HCT116 (cell line): ENCODE measurements at regions not wholly inside any gene's neighbourhood (a gene's known extent, or its start where the extent isn't known, plus 50 kb on each side); places are given as distances from the start of the nearest gene placed in this dataset.

Experiments used
- ATAC-seq: fragments of 200-7000 bp; cut with Tn5 transposase; 2 replicates; pipeline ENCODE4 v1.9.1; 2020; ENCODE audit warnings: mild to moderate bottlenecking, moderate library complexity
- BruUV-seq: library from RNA; stranded (reverse); fragments of 400-500 nt; replicated peaks from 2 replicates; lab custom pipeline; 2021; lab: Mats Ljungman, UMichigan
- CTCF ChIA-PET: fragments of 300-600 bp; sonication (Branson Sonifier 250); formaldehyde crosslinking; loops from one replicate; lab custom pipeline; 2021; ENCODE audit warnings: antibody characterized with exemption; lab: Charles Lee
- POLR2A ChIA-PET: fragments of 300-600, 350-600 bp; sonication (Branson Sonifier 250); formaldehyde crosslinking; loops from one replicate; lab custom pipeline; 2021; ENCODE audit warnings: antibody characterized with exemption; lab: Charles Lee
- RAD21 ChIA-PET, 2 experiments: fragments of 300-600 bp; sonication (Branson Sonifier 250); formaldehyde crosslinking; loops; one replicate each; lab custom pipeline; 2023; ENCODE audit warnings: low total read pairs in 2 of 2; ENCODE audit not compliant: uncharacterized antibody in 2 of 2, unreplicated experiment in 2 of 2, low non-redundant PET in 1 of 2; lab: Charles Lee
- DNase-seq: peaks from one replicate; pipeline ENCODE4 v3.0.0-alpha.2; 2010; ENCODE audit warnings: low read depth, low spot score
- H2AFZ ChIP-seq: fragments of 200-600 bp; shearing (Covaris generic), sonication (generic); 2 replicates; pipeline ENCODE4 v1.6.1; 2017; ENCODE audit warnings: low read depth, mixed run types, mixed read lengths, antibody characterized with exemption, low read length; ENCODE audit not compliant: poor library complexity, severe bottlenecking
- H3K27ac ChIP-seq: 2 replicates; pipeline ENCODE4 v1.5.1; 2012; ENCODE audit warnings: low read depth, low read length
- H3K27me3 ChIP-seq: fragments of 200-600 bp; sonication (generic); 2 replicates; pipeline ENCODE4 v1.6.1; 2016; ENCODE audit warnings: mixed run types, low read length, mixed read lengths; ENCODE audit not compliant: insufficient read depth
- H3K36me3 ChIP-seq, 2 experiments: fragments of 200-500 bp in 1 of 2; fragments of 200-600 bp in 1 of 2; sonication (Bioruptor generic) in 1 of 2; sonication (generic) in 1 of 2; 2 replicates each; pipeline versions ENCODE4 v1.5.1 to v1.6.1; 2014 to 2016; ENCODE audit warnings: low read length in 2 of 2, inconsistent platforms in 1 of 2, mixed read lengths in 1 of 2, mixed run types in 1 of 2; ENCODE audit not compliant: insufficient read depth in 2 of 2, control insufficient read depth in 1 of 2
- H3K4me1 ChIP-seq, 2 experiments: fragments of 200-600 bp in 1 of 2; sonication (generic) in 1 of 2; 2 replicates each; pipeline versions ENCODE4 v1.5.1 to v1.6.1; 2012 to 2017; ENCODE audit warnings: low read length in 2 of 2, inconsistent platforms in 1 of 2, mild to moderate bottlenecking in 1 of 2, mixed read lengths in 1 of 2, mixed run types in 1 of 2, moderate library complexity in 1 of 2; ENCODE audit not compliant: insufficient read depth in 2 of 2, control insufficient read depth in 1 of 2
- H3K4me2 ChIP-seq: fragments of 200-600 bp; sonication (generic); 2 replicates; pipeline ENCODE4 v1.6.1; 2017; ENCODE audit warnings: mixed run types, low read length, mixed read lengths
- H3K4me3 ChIP-seq, 2 experiments: fragments of 200-600 bp in 1 of 2; sonication (generic) in 1 of 2; replicated peaks in 1 of 2; 2 replicates each; pipeline ENCODE4 v1.5.1; 2011 to 2016; ENCODE audit warnings: low read length in 2 of 2, control low read depth in 1 of 2, low read depth in 1 of 2, mild to moderate bottlenecking in 1 of 2, mixed read lengths in 1 of 2, mixed run types in 1 of 2
- H3K79me2 ChIP-seq: fragments of 200-600 bp; sonication (generic); 2 replicates; pipeline ENCODE4 v1.6.1; 2017; ENCODE audit warnings: mild to moderate bottlenecking, mixed run types, low read length, moderate library complexity, mixed read lengths; ENCODE audit not compliant: insufficient read depth
- H3K9ac ChIP-seq: fragments of 200-600 bp; sonication (generic); 2 replicates; pipeline ENCODE4 v1.6.1; 2016; ENCODE audit warnings: low read length, mixed read lengths
- H3K9me2 ChIP-seq: fragments of 200-600 bp; sonication (generic), shearing (Covaris generic); 2 replicates; pipeline ENCODE4 v1.6.1; 2017; ENCODE audit warnings: mixed run types, mild to moderate bottlenecking, moderate library complexity; ENCODE audit not compliant: insufficient read depth
- H3K9me3 ChIP-seq, 2 experiments: fragments of 200-500 bp in 1 of 2; fragments of 200-600 bp in 1 of 2; sonication (Bioruptor generic) in 1 of 2; sonication (generic) in 1 of 2; 2 replicates each; pipeline ENCODE4 v1.6.1; 2014 to 2017; ENCODE audit warnings: low read length in 2 of 2, mixed read lengths in 2 of 2, inconsistent platforms in 1 of 2, low read depth in 1 of 2, mild to moderate bottlenecking in 1 of 2, mixed run types in 1 of 2, moderate library complexity in 1 of 2; ENCODE audit not compliant: control insufficient read depth in 1 of 2, insufficient read depth in 1 of 2
- H4K20me1 ChIP-seq: fragments of 200-600 bp; sonication (generic), shearing (Covaris generic); 2 replicates; pipeline ENCODE4 v1.6.1; 2017; ENCODE audit warnings: mixed run types, mild to moderate bottlenecking, moderate library complexity; ENCODE audit not compliant: insufficient read depth
- CBX3 ChIP-seq: IDR thresholded peaks from 2 replicates; pipeline ENCODE4 v1.6.1; 2012; ENCODE audit warnings: low read depth
- CEBPB ChIP-seq: IDR thresholded peaks from 2 replicates; pipeline ENCODE4 v1.6.1; 2012; ENCODE audit warnings: low read depth
- EGR1 ChIP-seq: IDR thresholded peaks from 2 replicates; pipeline ENCODE4 v1.6.1; 2012; ENCODE audit warnings: low read depth
- ELF1 ChIP-seq: IDR thresholded peaks from 2 replicates; pipeline ENCODE4 v1.6.1; 2012; ENCODE audit warnings: low read depth, borderline replicate concordance
- EZH2phosphoT487 ChIP-seq: fragments of 200-600 bp; IDR thresholded peaks from 2 replicates; pipeline ENCODE4 v1.6.1; 2018; ENCODE audit warnings: antibody characterized with exemption, borderline replicate concordance
- FOSL1 ChIP-seq: IDR thresholded peaks from 2 replicates; pipeline ENCODE4 v1.6.1; 2012; ENCODE audit warnings: low read depth
- SP1 ChIP-seq: IDR thresholded peaks from 2 replicates; pipeline ENCODE4 v1.6.1; 2012; ENCODE audit warnings: low read depth
- YY1 ChIP-seq: IDR thresholded peaks from 2 replicates; pipeline ENCODE4 v1.6.1; 2011; ENCODE audit warnings: low read length, low read depth, moderate library complexity, mild to moderate bottlenecking; ENCODE audit not compliant: insufficient replicate concordance; ENCODE audit errors: extremely low read depth
- ZFX ChIP-seq: fragments of 450-650 bp; IDR thresholded peaks from 2 replicates; pipeline ENCODE4 v1.6.1; 2017
- intact Hi-C: fragments of 100-400 bp; cut with micrococcal nuclease; formaldehyde crosslinking; loops from 2 replicates; pipeline ENCODE4 v1.10.0; 2022
- TF ChIP-seq, protein P1 (sequence below): IDR thresholded peaks from 2 replicates; pipeline ENCODE4 v1.6.1; 2012; ENCODE audit warnings: low read depth
- TF ChIP-seq, protein P2 (sequence below): IDR thresholded peaks from 2 replicates; pipeline ENCODE4 v1.6.1; 2012
- TF ChIP-seq, protein P3 (sequence below), 3 experiments: fragments of 200-600 bp in 1 of 3; sonication (generic) in 1 of 3; IDR thresholded peaks in 2 of 3; conservative IDR thresholded peaks in 1 of 3; 2 replicates each; pipeline ENCODE4 v1.5.1; 2012 to 2017; ENCODE audit warnings: low read depth in 2 of 3, low read length in 2 of 3, antibody characterized with exemption in 1 of 3, borderline replicate concordance in 1 of 3, control low read depth in 1 of 3, mild to moderate bottlenecking in 1 of 3, mixed read lengths in 1 of 3, mixed run types in 1 of 3, moderate library complexity in 1 of 3; ENCODE audit not compliant: insufficient read depth in 1 of 3

DNA sequence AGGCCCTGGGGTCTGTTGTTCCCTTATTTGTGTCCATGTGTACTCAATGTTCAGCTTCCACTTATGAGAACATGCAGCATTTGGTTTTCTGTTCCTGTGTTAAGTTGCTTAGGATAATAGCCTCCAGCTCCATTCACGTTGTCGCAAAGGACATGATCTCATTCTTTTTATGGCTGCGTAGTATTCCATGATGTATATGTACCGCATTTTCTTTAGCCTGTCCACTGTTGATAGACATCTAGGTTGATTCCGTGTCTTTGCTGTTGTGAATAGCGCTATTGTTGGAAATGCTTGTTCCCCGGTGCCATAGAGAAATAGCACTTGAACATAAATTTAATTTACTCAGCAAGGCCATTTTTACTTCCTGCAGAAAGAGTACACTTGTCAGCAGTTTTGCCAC is 51.3 kb upstream of the EPAS1 start:
- no peak for DNase-seq
- H3K4me1 ChIP-seq, result peaks cover 0 to 5% of the 10 kb centered on the region in 2 experiments; a peak in 1 of 4 replicates
- ChIA-PET POLR2A (no interaction called here), RAD21 (no interaction called here), CTCF (no interaction called here)
- H2AFZ ChIP-seq, result no peak overlapping the region
- TF ChIP-seq, protein P1, sequence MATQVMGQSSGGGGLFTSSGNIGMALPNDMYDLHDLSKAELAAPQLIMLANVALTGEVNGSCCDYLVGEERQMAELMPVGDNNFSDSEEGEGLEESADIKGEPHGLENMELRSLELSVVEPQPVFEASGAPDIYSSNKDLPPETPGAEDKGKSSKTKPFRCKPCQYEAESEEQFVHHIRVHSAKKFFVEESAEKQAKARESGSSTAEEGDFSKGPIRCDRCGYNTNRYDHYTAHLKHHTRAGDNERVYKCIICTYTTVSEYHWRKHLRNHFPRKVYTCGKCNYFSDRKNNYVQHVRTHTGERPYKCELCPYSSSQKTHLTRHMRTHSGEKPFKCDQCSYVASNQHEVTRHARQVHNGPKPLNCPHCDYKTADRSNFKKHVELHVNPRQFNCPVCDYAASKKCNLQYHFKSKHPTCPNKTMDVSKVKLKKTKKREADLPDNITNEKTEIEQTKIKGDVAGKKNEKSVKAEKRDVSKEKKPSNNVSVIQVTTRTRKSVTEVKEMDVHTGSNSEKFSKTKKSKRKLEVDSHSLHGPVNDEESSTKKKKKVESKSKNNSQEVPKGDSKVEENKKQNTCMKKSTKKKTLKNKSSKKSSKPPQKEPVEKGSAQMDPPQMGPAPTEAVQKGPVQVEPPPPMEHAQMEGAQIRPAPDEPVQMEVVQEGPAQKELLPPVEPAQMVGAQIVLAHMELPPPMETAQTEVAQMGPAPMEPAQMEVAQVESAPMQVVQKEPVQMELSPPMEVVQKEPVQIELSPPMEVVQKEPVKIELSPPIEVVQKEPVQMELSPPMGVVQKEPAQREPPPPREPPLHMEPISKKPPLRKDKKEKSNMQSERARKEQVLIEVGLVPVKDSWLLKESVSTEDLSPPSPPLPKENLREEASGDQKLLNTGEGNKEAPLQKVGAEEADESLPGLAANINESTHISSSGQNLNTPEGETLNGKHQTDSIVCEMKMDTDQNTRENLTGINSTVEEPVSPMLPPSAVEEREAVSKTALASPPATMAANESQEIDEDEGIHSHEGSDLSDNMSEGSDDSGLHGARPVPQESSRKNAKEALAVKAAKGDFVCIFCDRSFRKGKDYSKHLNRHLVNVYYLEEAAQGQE, result no peak
- TF ChIP-seq, protein P2, sequence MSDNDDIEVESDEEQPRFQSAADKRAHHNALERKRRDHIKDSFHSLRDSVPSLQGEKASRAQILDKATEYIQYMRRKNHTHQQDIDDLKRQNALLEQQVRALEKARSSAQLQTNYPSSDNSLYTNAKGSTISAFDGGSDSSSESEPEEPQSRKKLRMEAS, result no peak
- TF ChIP-seq YY1 (no peak), ELF1 (no peak), EGR1 (no peak), FOSL1 (no peak), CBX3 (no peak), EZH2phosphoT487 (no peak), SP1 (no peak), CEBPB (no peak), ZFX (no peak)
- TF ChIP-seq, protein P3, sequence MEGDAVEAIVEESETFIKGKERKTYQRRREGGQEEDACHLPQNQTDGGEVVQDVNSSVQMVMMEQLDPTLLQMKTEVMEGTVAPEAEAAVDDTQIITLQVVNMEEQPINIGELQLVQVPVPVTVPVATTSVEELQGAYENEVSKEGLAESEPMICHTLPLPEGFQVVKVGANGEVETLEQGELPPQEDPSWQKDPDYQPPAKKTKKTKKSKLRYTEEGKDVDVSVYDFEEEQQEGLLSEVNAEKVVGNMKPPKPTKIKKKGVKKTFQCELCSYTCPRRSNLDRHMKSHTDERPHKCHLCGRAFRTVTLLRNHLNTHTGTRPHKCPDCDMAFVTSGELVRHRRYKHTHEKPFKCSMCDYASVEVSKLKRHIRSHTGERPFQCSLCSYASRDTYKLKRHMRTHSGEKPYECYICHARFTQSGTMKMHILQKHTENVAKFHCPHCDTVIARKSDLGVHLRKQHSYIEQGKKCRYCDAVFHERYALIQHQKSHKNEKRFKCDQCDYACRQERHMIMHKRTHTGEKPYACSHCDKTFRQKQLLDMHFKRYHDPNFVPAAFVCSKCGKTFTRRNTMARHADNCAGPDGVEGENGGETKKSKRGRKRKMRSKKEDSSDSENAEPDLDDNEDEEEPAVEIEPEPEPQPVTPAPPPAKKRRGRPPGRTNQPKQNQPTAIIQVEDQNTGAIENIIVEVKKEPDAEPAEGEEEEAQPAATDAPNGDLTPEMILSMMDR (IDR thresholded peaks at IDR 0.05 in 2 of 3, conservative IDR thresholded peaks at IDR 0.05 in 1 of 3; ENCODE audit: borderline replicate concordance in 1 of 3, insufficient read depth in 1 of 3, low read depth in 2 of 3, low read length in 2 of 3), result no peak
- no peak overlapping the region for H3K9ac ChIP-seq
- no peaks in the 10 kb centered on the region for H3K9me3 ChIP-seq
- no peak for ATAC-seq
- no peaks in the 10 kb centered on the region for H3K9me2 ChIP-seq
- H3K36me3 ChIP-seq, result no peaks in the 10 kb centered on the region
- no peaks in the 10 kb centered on the region for H4K20me1 ChIP-seq
- H3K4me3 ChIP-seq, result no peak overlapping the region
- H3K27ac ChIP-seq, result no peak overlapping the region
- BruUV-seq, result no TSS peak
- intact Hi-C loops, result no loop called here
- H3K4me2 ChIP-seq, result no peak overlapping the region
- no peaks in the 10 kb centered on the region for H3K27me3 ChIP-seq
- H3K79me2 ChIP-seq, result no peaks in the 10 kb centered on the region
